COLO668 (cell line): ENCODE measurements at regions not wholly inside any gene's neighbourhood (a gene's known extent, or its start where the extent isn't known, plus 50 kb on each side); places are given as distances from the start of the nearest gene placed in this dataset.
"Not testable (repeated sequence)": the region's sequence is repeated elsewhere in the genome, so short reads cannot be mapped to it uniquely, and the experiment has no call there.

Experiments
- DNase-seq: peaks from one replicate; lab custom pipeline; 2025; ENCODE audit not compliant: unreplicated experiment; lab: John Stamatoyannopoulos, UW

DNA sequence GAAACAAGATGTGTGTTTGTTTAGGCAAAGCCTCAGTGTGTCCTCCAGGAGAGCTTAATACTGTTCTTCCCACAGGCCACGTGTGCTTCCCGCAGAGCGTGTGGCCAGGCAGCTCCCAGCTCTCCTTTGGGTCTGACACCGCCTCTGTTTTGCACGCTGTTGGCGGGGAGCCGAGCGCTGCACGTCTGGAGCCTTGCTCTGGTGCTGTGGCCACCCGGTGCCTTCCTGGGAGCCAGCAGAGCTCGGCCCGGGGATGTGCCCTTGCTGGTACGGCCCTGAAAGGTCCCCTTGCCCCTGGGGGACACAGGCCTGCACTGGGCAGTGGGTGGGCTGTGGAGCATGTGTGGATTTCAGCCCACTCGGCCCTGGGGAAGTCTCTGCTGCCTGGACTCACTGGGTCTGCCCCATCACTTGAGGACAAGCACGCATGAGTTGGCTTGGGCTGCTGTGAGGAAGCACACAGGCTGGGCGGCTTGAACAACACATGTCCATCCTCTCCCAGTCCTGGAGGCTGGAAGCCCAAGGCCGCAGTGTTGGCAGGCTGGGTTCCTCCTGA, 160.7 kb upstream of the HDAC4 start:
- no peak for DNase-seq

- DNase-seq: no peak
Measured at GRCh38 chr2:239559417-239560261, 158.8 kb upstream of the HDAC4 start.

DNA sequence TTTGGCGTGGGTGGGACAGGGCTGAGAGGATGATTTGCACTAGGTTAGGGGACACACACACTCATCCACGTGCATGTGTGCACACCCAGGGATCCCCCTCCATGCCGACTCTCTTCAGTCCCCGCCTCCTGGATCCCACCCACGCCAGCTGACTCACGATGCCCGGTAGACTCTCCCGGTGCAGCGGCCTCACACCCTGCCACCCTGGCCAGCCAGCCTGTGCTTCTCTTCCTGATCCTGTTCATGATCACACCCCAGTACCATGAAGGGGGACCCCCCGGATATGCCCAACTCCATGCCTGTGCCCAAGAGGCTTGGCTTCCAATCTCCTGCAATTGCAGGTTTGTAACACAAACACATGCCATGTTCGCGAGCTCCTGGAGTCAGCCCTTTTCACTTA, 157.8 kb upstream of the HDAC4 start:
- no peak for DNase-seq

DNA sequence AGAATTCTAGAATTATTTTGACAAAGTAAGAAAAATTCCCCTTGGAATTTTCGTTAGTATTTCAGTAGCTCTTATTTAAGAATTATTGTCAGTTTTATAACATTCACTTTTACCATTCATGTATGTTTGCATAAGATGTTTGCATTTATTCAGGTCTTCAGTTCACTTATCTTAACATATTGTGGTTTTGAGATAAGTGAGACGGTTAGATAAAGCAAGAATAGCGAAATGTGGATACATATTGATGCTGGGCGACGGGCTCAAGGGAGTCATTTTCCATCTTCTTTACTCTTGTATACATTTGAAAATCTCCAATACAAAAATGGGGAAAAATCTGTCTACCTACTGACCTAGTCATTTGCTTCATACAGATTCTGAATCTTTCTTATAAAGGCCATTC, 156.7 kb upstream of the HDAC4 start:
- DNase-seq: no peak

DNA sequence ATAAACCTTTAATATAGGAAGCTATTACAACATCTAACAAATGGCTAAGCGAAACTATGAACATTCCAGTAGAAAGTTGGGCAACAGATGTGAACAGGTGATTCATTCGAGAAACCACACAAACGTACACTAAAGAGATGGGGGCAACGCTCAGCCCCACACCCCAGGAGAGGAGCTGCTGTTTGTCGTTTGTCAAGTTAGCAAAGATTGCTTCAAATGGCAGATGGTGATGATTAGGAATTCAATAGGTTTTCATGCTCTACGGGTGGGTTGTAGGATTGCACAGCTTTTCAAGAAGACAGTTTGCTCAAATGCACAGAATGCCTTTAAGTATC, 154.7 kb upstream of the HDAC4 start:
- DNase-seq: no peak

DNA sequence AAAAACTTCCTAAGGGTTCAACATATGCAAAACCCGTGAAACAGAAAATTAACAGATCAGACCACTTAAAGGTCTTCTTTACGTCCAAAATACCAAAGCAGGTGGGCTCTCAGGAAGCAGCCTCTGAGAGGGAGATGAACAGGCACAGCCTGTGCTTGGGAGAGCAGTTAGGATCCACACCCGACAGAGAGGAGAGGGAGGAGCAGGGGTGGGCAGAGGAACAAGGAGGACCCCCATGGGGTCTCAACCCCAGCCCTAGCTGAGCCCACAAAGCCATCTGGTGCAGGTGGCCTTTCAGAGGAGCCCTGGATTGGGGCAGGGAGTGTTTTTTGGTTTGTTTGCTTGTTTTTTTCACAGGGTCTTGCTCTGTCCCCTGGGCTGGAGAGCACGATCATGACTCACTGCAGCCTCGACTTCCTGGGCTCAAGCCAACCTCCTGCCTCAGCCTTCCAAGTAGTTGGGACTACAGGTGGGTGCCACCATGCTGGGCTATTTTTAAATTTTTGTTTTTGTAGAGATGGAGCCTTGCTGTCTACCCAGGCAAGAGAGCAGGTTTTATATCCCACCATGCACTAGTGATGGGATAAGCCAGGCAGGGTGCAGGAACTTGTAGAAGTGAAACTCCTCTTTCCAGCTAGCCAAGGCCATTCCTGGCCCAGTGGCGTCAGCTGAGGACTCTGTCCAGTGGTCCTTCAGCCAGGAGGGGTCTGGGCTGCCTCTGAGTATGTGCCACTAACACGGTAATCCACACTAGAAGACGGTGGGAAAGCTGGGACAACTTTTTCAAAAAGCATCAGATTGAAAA, 154.1 kb upstream of the HDAC4 start:
- no peak for DNase-seq

DNA sequence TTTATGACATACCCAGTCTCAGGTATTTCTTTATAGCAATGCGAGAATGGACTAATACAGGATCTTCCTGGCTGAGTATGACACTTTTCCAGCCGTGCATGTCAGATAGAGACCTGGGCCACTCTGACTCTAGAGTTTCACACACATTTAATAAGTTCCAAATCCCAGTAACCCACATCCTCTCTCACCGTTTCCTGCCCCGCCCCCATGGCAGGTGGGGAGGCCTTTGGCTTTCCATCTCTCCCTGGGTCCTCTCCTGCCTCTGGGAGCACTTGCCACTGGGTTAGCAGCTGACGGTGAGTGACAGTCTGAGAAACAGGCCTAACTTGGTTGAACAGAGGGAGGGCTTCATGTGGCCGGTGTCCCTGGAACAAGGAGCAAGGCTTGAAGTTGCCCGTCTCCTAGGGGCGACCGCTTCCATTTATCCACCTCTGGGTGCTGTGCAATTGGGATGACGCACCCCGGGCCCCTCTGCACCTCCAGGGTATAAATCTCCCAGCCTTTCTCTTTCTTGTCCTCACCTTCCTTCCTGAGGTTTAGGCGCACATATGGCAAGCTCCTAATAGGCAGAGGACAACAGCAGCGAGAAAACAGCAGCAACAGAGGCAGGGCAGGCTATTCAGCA, 152.7 kb upstream of the HDAC4 start:
- DNase-seq: no peak

DNA sequence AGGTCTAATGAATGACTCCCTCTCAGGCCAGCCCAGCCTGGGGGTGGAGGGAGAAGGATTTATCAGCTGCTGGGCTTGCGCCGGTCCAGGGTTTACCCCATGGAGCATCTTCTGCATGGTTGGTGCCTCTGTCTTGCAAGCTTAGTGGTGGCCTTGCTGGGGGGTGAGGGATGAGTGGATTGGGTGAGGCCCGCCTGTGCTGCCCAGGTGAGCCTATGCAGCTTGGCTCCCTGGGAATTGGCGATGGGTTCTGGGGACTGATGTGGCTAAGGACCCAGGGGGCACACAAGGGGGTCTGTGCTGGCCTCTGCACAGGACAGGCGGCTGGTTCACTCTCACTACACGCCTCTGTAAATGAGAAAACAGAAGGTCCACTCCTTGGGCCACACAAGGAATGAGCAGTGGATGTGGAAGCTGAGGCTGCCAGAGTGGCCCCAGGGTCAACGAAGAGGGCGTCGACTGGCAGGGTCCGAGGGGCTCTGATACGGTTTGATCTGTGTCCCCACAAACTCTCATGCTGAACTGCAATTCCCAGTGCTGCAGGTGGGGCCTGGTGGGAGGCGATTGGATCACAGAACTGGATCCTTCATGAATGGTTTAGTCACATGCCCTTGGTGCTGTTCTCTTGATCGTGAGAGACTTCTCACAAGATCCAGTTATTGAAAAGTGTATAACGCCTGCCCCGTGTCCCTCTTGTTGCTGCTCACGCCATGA, 151.6 kb upstream of the HDAC4 start:
- DNase-seq: no peak

- DNase-seq: no peak
Measured at GRCh38 chr2:239551206-239551605, 150.4 kb upstream of the HDAC4 start.

DNA sequence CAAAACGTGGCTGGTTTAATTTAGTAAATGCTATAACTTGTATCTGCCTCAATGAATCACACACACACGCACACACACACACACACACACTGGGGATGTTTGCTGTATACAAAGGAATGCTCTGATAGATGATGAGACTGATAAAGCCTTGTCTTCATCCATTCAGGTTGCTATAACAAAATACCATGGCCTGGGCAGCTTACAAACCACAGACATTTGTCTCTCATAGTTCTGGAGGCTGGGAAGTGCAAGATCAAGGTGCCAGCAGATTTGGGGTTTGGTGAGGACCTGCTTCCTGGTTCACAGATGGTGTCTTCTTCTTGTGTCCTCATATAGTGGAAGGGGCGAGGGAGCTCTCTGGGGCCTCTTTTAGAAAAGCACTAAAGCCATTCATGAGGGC, 149.5 kb upstream of the HDAC4 start:
- DNase-seq: no peak

GRCh38 chr2:239549711-239550255, 149.0 kb upstream of the HDAC4 start:
- no peak for DNase-seq

DNA sequence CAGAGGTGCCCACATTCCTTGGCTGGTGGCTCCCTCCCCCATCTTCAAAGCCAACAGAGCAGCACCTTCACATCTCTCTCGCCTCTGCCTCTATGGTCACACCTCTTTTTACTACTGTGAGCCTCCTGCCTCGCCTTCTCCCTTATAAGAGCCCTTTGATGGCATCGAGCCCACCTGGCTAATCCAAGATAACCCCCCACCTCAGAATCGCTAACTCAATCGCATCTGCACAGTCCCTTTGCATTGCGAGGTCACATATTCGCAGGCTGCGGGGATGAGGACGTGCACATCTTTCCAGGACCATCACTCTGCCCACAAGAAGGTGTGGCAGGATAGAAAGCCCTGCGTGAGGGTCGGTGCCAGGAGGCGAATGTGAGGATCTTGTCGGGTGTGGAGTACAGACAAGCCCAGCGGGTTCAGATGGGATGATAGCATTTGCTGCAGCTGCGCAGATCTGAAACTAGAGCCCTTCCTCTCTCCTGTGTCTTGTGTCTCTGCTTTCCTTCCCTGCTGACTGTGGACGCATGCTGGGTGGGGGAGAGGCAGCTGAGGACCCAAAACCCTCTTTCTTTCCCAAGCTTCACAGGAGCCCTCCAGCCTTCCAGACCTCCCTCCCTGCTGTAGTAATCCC, 148.3 kb upstream of the HDAC4 start:
- DNase-seq: no peak

- no peak for DNase-seq
Measured at GRCh38 chr2:239548451-239548871, 147.6 kb upstream of the HDAC4 start.

DNA sequence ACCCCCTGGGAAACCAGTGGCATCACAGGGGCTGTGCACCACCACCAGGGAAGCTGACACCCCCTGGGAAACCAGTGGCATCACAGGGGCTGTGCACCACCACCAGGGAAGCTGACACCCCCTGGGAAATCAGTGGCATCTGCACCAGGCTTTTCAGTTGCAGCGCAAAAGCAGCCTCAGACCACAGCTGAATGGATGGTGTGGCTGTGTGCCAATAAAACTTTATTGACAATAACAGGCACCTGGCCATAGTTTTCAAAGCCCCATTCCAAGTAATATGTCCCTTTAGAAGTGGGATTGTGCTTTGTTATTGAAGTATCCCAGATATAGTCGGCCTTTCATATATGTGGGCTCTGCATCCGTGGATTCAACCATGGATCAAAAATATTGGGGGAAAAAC, 146.3 kb upstream of the HDAC4 start:
- not testable (repeated sequence) for DNase-seq

DNA sequence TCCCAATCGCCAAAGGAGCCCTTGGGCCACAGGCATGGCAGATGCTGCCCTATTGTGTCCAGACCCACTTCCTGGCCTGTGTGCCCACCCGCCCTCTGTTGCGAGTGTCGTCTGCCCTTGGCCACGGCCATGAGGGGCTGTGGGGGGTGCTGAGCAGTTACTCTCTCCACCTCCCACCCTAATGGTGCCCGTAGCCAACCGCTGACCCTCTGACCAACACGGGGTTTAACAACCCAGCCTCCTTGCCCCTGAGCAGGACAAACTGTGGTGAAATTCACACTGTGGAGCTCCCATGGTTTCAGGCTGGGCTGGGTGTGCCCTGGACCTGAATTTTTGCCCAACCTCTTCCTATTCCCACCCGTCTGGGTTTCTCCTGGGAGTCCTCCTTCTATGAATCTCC, 145.7 kb upstream of the HDAC4 start:
- no peak for DNase-seq

GRCh38 chr2:239545741-239546392, 145.0 kb upstream of the HDAC4 start:
- no peak for DNase-seq

DNA sequence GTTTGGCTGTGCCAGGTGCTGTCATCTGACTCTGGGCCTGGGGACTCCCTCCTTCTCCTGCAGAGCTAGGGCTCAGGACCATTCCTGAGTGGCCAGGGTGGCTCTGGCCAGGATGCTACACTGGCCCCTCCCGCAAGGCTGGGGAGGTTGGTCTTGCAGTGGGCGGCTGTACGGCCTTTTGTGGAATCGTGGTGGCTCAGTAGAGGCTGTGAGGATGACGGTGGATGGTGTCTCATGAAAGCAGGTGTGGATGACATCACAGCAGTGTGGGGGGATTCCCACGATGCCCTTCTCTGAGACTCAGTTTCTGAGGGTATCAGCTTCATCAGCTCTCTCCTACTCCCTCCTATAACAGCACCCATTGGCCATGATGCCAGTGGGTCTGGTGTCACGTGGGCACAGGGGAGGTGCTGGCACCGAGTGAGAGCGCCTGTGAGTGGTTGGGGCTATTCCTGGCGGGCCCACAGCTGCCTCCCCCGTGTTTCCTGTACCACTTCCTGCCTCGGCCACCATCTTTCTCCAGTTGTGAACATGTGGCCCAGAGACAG, 144.2 kb upstream of the HDAC4 start:
- no peak for DNase-seq

DNA sequence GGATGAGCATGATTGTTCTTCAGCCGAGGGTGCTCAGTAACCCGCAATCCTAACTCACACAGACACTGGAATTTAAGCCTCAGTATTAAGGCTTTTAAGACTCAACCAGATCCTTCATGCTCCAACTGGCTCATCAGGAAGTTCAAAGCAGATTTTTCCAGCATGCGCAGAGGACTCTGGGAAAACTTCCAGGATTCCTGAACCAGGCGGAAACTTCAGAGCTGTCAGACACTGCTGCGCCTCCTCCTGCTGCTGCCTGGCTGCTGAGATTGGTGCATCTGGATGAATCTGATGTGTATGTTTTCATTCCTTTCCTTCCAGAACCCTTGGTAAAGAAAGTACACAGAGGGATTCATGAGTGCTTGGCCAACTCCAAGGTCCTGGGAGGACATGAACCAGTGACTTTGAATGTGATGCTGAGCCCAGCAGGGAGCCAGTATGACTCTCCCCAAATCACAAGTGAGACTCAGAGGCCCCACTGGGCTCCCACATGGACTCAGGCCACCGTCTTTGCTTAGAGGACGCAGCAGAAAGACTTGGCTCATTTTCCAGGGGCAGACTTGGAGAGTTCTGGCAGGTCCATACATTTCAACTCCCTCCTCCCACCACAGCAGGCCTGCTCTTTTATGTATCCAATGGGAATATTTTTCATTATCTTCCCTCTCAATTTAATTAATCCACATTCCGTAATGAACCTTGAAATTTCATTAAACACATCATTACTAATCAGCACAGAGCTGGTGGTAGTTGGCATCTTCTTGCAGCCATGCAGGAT, 143.5 kb upstream of the HDAC4 start:
- DNase-seq: no peak

- DNase-seq: no peak
Measured at GRCh38 chr2:239543702-239544101, 142.9 kb upstream of the HDAC4 start.
